ENCODE measurements at regions not wholly inside any gene's neighbourhood (a gene's known extent, or its start where the extent isn't known, plus 50 kb on each side); places are given as distances from the start of the nearest gene placed in this dataset.

- Histone ChIP-seq H2BK12ac (ENCODE audit: insufficient read length, low read depth, low read length) (no peak overlapping the region), H2AK5ac (ENCODE audit: insufficient read length, low read length) (no peak overlapping the region), H2BK20ac (ENCODE audit: low read depth, low read length, poor library complexity, severe bottlenecking) (no peak overlapping the region), H3T11ph (ENCODE audit: low read length) (no peak overlapping the region), H3K79me1 (ENCODE audit: insufficient read depth, low read depth, low read length, poor library complexity, severe bottlenecking) (no peaks in the 10 kb centered on the region), H2BK5ac (ENCODE audit: insufficient read length, low read length) (no peak overlapping the region), H3K4me1 (ENCODE audit: insufficient read depth, low read length) (no peaks in the 10 kb centered on the region), H3K4me2 (ENCODE audit: insufficient read depth, insufficient read length, low read length) (no peak overlapping the region), H2BK120ac (ENCODE audit: low read depth, low read length, poor library complexity, severe bottlenecking) (no peak overlapping the region), H3K23ac (ENCODE audit: insufficient read length, low read depth, low read length) (no peak overlapping the region), H3K23me2 (ENCODE audit: insufficient read length, low read depth, low read length, poor library complexity, severe bottlenecking) (no peaks in the 10 kb centered on the region), H4K20me1 (ENCODE audit: control insufficient read depth, insufficient read depth, insufficient read length) (no peaks in the 10 kb centered on the region), H3K4ac (ENCODE audit: low read depth, low read length) (no peak overlapping the region), H3K27ac (ENCODE audit: insufficient read length, low read depth, low read length) (no peak overlapping the region), H3K14ac (ENCODE audit: insufficient read depth, low read length) (no peak overlapping the region), H3K18ac (ENCODE audit: insufficient read length, low read depth, low read length) (no peak overlapping the region), H3K79me2 (ENCODE audit: insufficient read depth, low read length) (no peaks in the 10 kb centered on the region), H3K9ac (ENCODE audit: extremely low read depth, insufficient read length, low read length) (no peak overlapping the region), H2BK15ac (ENCODE audit: low read depth, low read length) (no peak overlapping the region), H2AFZ (ENCODE audit: low read length) (no peak overlapping the region), H3K9me3 (ENCODE audit: control insufficient read depth, low read depth, low read length) (no peaks in the 10 kb centered on the region), H3K56ac (ENCODE audit: insufficient read length, low read depth, low read length) (no peak overlapping the region), H4K8ac (replicated peaks; ENCODE audit: insufficient read length, low read depth, low read length) (no peak overlapping the region), H4K91ac (ENCODE audit: insufficient read length, low read depth, low read length) (no peak overlapping the region), H4K5ac (ENCODE audit: insufficient read length, low read depth, low read length) (no peak overlapping the region), H3K27me3 (ENCODE audit: insufficient read depth, low read length) (no peaks in the 10 kb centered on the region)
- Mint-ChIP-seq H3K4me1 (no peaks in the 10 kb centered on the region), H3K36me3 (ENCODE audit: insufficient read depth in 1 of 3, low read depth in 3 of 3) (no peaks in the 10 kb centered on the region), H3K27me3 (ENCODE audit: low read depth) (peaks cover 16% of the 10 kb centered on the region), H3K4me3 (no peak overlapping the region), H3K9me3 (peaks cover 0 to 2% of the 10 kb centered on the region in 2 experiments; a peak in 2 of 5 replicates), H3K27ac (no peak overlapping the region)
- DNase-seq: no peak
- TF ChIP-seq, protein P1, sequence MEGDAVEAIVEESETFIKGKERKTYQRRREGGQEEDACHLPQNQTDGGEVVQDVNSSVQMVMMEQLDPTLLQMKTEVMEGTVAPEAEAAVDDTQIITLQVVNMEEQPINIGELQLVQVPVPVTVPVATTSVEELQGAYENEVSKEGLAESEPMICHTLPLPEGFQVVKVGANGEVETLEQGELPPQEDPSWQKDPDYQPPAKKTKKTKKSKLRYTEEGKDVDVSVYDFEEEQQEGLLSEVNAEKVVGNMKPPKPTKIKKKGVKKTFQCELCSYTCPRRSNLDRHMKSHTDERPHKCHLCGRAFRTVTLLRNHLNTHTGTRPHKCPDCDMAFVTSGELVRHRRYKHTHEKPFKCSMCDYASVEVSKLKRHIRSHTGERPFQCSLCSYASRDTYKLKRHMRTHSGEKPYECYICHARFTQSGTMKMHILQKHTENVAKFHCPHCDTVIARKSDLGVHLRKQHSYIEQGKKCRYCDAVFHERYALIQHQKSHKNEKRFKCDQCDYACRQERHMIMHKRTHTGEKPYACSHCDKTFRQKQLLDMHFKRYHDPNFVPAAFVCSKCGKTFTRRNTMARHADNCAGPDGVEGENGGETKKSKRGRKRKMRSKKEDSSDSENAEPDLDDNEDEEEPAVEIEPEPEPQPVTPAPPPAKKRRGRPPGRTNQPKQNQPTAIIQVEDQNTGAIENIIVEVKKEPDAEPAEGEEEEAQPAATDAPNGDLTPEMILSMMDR (conservative IDR thresholded peaks at IDR 0.05): no peak
- WGBS (ENCODE audit: extremely low coverage, insufficient read length, low lambda C conversion rate): 100% methylated on average over 1 of the region's 4 CpGs
These were observed 372.6 kb downstream of the TFAP2A start for GRCh38 chr6:10042280-10042679.

All from H9 (cell line).